GM18858 (cell line): ENCODE measurements at regions not wholly inside any gene's neighbourhood (a gene's known extent, or its start where the extent isn't known, plus 50 kb on each side); places are given as distances from the start of the nearest gene placed in this dataset.

Experiments
- ATAC-seq: cut with Tn5 transposase; IDR thresholded peaks from one replicate; pipeline ENCODE4 v1.9.1; 2021; ENCODE audit not compliant: unreplicated experiment

- ATAC-seq, result no peak
These were observed 308.9 kb upstream of the ANO3 start for GRCh38 chr11:26023057-26023456.

- ATAC-seq, result no peak
These were observed 306.3 kb upstream of the ANO3 start for GRCh38 chr11:26025676-26026075.

GRCh38 chr11:26026078-26026477, 305.9 kb upstream of the ANO3 start:
- no peak for ATAC-seq

GRCh38 chr11:26027887-26028286, 304.0 kb upstream of the ANO3 start:
- peak; percentile 42 for ATAC-seq

GRCh38 chr11:26028393-26028911, 303.5 kb upstream of the ANO3 start:
- peak; percentile 41 for ATAC-seq

GRCh38 chr11:26030399-26030798, 301.5 kb upstream of the ANO3 start:
- ATAC-seq, result no peak

- ATAC-seq, result no peak
These were observed 299.7 kb upstream of the ANO3 start for GRCh38 chr11:26032241-26032640.

GRCh38 chr11:26035696-26036095, 296.2 kb upstream of the ANO3 start:
- ATAC-seq, result no peak

GRCh38 chr11:26037716-26038115, 294.2 kb upstream of the ANO3 start:
- peak; percentile 64 for ATAC-seq

- ATAC-seq, result no peak
These were observed 291.6 kb upstream of the ANO3 start for GRCh38 chr11:26040339-26040738.

GRCh38 chr11:26042113-26042512, 289.8 kb upstream of the ANO3 start:
- no peak for ATAC-seq

GRCh38 chr11:26043665-26044064, 288.3 kb upstream of the ANO3 start:
- ATAC-seq, result peak; percentile 91

- no peak for ATAC-seq
These were observed 287.5 kb upstream of the ANO3 start for GRCh38 chr11:26044389-26044788.

- ATAC-seq, result no peak
These were observed 286.8 kb upstream of the ANO3 start for GRCh38 chr11:26045082-26045481.

GRCh38 chr11:26048271-26048670, 283.7 kb upstream of the ANO3 start:
- no peak for ATAC-seq

GRCh38 chr11:26053966-26054365, 278.0 kb upstream of the ANO3 start:
- ATAC-seq, result no peak

- ATAC-seq, result no peak
These were observed 269.3 kb upstream of the ANO3 start for GRCh38 chr11:26062660-26063059.

- ATAC-seq, result peak; percentile 52
These were observed 268.0 kb upstream of the ANO3 start for GRCh38 chr11:26063915-26064314.

- no peak for ATAC-seq
These were observed 266.0 kb upstream of the ANO3 start for GRCh38 chr11:26065944-26066343.

- ATAC-seq, result no peak
These were observed 261.1 kb upstream of the ANO3 start for GRCh38 chr11:26070714-26071380.

- no peak for ATAC-seq
These were observed 259.2 kb upstream of the ANO3 start for GRCh38 chr11:26072614-26073153.

- no peak for ATAC-seq
These were observed 258.3 kb upstream of the ANO3 start for GRCh38 chr11:26073646-26074045.
